WTC11 (cell line): ENCODE measurements at regions not wholly inside any gene's neighbourhood (a gene's known extent, or its start where the extent isn't known, plus 50 kb on each side); places are given as distances from the start of the nearest gene placed in this dataset.

Experiments used
- ATAC-seq: fragments of 200-7000 bp; cut with Tn5 transposase; 2 replicates; pipeline ENCODE4 v1.10.0; 2021; ENCODE audit warnings: mild to moderate bottlenecking, moderate library complexity
- CTCF ChIA-PET: fragments of 300-600 bp; sonication (Branson Sonifier 250); formaldehyde crosslinking; loops from one replicate; lab custom pipeline; 2021; ENCODE audit warnings: antibody characterized with exemption; lab: Charles Lee
- POLR2A ChIA-PET: fragments of 350-600 bp; sonication (Branson Sonifier 250); formaldehyde crosslinking; loops from one replicate; lab custom pipeline; 2021; ENCODE audit warnings: antibody characterized with exemption; lab: Charles Lee
- DNase-seq: peaks from one replicate; pipeline ENCODE4 v3.0.0; 2021; ENCODE audit warnings: low spot score
- H3K27ac Mint-ChIP-seq: 2 replicates; pipeline ENCODE4 v1.8.0; 2021; ENCODE audit warnings: mixed read lengths
- H3K27me3 Mint-ChIP-seq: 2 replicates; pipeline ENCODE4 v1.8.0; 2021; ENCODE audit warnings: low read depth, mild to moderate bottlenecking, moderate library complexity, mixed read lengths
- H3K36me3 Mint-ChIP-seq: 2 replicates; pipeline ENCODE4 v1.8.0; 2021; ENCODE audit warnings: mixed read lengths
- H3K4me1 Mint-ChIP-seq: 2 replicates; pipeline ENCODE4 v1.8.0; 2022; ENCODE audit warnings: mixed read lengths
- H3K4me3 Mint-ChIP-seq: 2 replicates; pipeline ENCODE4 v1.8.0; 2021; ENCODE audit warnings: mild to moderate bottlenecking, moderate library complexity, mixed read lengths
- H3K9me3 Mint-ChIP-seq: 2 replicates; pipeline ENCODE4 v1.8.0; 2021; ENCODE audit warnings: mixed read lengths
- ATF1 ChIP-seq: sonication (generic); formaldehyde crosslinking; IDR thresholded peaks from 2 replicates; pipeline ENCODE4 v1.8.1; 2023; ENCODE audit warnings: mild to moderate bottlenecking, moderate library complexity, missing genetic modification reagents
- ETV6 ChIP-seq: sonication (generic); formaldehyde crosslinking; IDR thresholded peaks from 2 replicates; pipeline ENCODE4 v1.8.1; 2022; ENCODE audit warnings: mild to moderate bottlenecking, missing genetic modification reagents
- FOXJ3 ChIP-seq: sonication (generic); formaldehyde crosslinking; IDR thresholded peaks from 2 replicates; pipeline ENCODE4 v1.9.0; 2021; ENCODE audit warnings: missing genetic modification reagents, mild to moderate bottlenecking, borderline replicate concordance
- FOXK1 ChIP-seq: sonication (generic); formaldehyde crosslinking; IDR thresholded peaks from 2 replicates; pipeline ENCODE4 v1.8.0; 2022; ENCODE audit warnings: mild to moderate bottlenecking, moderate library complexity, missing genetic modification reagents
- GTF2I ChIP-seq: fragments of 250-450 bp; sonication (Bioruptor Pico); conservative IDR thresholded peaks from 2 replicates; pipeline ENCODE4 v1.4.0; 2021; ENCODE audit warnings: mild to moderate bottlenecking
- HMGA2 ChIP-seq: fragments of 250-450 bp; sonication (Bioruptor Pico); IDR thresholded peaks from 2 replicates; pipeline ENCODE4 v1.4.0; 2021; ENCODE audit warnings: mild to moderate bottlenecking, moderate library complexity
- JAZF1 ChIP-seq: fragments of 250-450 bp; sonication (Bioruptor Pico); IDR thresholded peaks from 2 replicates; pipeline ENCODE4 v1.9.0; 2021; ENCODE audit warnings: moderate library complexity, mild to moderate bottlenecking, inconsistent platforms
- KAT7 ChIP-seq: sonication (generic); formaldehyde crosslinking; IDR thresholded peaks from 2 replicates; pipeline ENCODE4 v1.8.1; 2023; ENCODE audit warnings: missing genetic modification reagents, mild to moderate bottlenecking, borderline replicate concordance
- NFE2L1 ChIP-seq: sonication (generic); formaldehyde crosslinking; IDR thresholded peaks from 2 replicates; pipeline ENCODE4 v1.8.1; 2023; ENCODE audit warnings: missing genetic modification reagents
- OVOL2 ChIP-seq: fragments of 250-450 bp; sonication (Bioruptor Pico); IDR thresholded peaks from 2 replicates; pipeline ENCODE4 v1.9.0; 2021; ENCODE audit warnings: mild to moderate bottlenecking, borderline replicate concordance
- TCF7 ChIP-seq: sonication (generic); formaldehyde crosslinking; IDR thresholded peaks from 2 replicates; pipeline ENCODE4 v1.8.0; 2022; ENCODE audit warnings: mild to moderate bottlenecking, low read depth, missing genetic modification reagents, moderate library complexity
- TEAD4 ChIP-seq: sonication (generic); formaldehyde crosslinking; IDR thresholded peaks from 2 replicates; pipeline ENCODE4 v1.8.0; 2022; ENCODE audit warnings: mild to moderate bottlenecking, missing genetic modification reagents
- ZNF416 ChIP-seq: fragments of 250-450 bp; sonication (Bioruptor Pico); IDR thresholded peaks from 2 replicates; pipeline ENCODE4 v1.9.0; 2021; ENCODE audit warnings: mild to moderate bottlenecking, inconsistent platforms
- ZNF423 ChIP-seq: fragments of 250-450 bp; sonication (Bioruptor Pico); IDR thresholded peaks from 2 replicates; pipeline ENCODE4 v2.1.2; 2022; ENCODE audit warnings: mild to moderate bottlenecking, moderate library complexity
- TF ChIP-seq, protein P1 (sequence below): sonication (generic); formaldehyde crosslinking; IDR thresholded peaks from 2 replicates; pipeline ENCODE4 v1.8.1; 2023; ENCODE audit warnings: mild to moderate bottlenecking, missing genetic modification reagents
- TF ChIP-seq, protein P2 (sequence below): fragments of 250-450 bp; sonication (Bioruptor Pico); IDR thresholded peaks from 2 replicates; pipeline ENCODE4 v1.9.0; 2021; ENCODE audit warnings: mild to moderate bottlenecking, borderline replicate concordance
- TF ChIP-seq, protein P3 (sequence below): sonication (generic); formaldehyde crosslinking; IDR thresholded peaks from 2 replicates; pipeline ENCODE4 v1.8.0; 2023; ENCODE audit warnings: mild to moderate bottlenecking, missing genetic modification reagents
- TF ChIP-seq, protein P4 (sequence below): fragments of 250-450 bp; sonication (Bioruptor Pico); IDR thresholded peaks from 2 replicates; pipeline ENCODE4 v1.9.0; 2021; ENCODE audit warnings: moderate library complexity, mild to moderate bottlenecking, inconsistent platforms, borderline replicate concordance
- TF ChIP-seq, protein P5 (sequence below): sonication (generic); formaldehyde crosslinking; conservative IDR thresholded peaks from 2 replicates; pipeline ENCODE4 v1.8.1; 2023; ENCODE audit warnings: mild to moderate bottlenecking, low read depth, missing genetic modification reagents, moderate library complexity

DNA sequence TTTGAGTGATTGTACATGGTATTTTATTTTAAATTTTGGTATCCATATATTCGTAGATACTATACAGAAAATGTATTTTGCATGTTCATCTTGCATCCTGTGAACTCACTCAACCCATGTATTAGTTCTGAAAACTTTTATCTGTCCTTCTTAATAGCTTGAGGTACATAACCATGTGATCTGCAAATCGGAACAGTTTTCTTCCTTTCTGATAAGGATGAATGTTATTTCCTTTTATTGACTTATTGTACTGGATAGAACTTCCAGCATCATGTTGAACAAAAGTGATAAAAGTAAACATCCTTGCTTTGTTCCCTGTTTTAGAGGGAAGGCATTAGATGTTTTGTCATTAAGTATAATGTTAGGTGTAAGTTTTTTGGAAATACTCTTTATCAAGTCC, 554.7 kb downstream of the GALR1 start (continued):
- TF ChIP-seq HMGA2 (CRISPR knock-in tag): no peak
- TF ChIP-seq TCF7 (CRISPR knock-in tag): no peak
- no peak for TF ChIP-seq ZNF416 (CRISPR knock-in tag)
- TF ChIP-seq, protein P1, sequence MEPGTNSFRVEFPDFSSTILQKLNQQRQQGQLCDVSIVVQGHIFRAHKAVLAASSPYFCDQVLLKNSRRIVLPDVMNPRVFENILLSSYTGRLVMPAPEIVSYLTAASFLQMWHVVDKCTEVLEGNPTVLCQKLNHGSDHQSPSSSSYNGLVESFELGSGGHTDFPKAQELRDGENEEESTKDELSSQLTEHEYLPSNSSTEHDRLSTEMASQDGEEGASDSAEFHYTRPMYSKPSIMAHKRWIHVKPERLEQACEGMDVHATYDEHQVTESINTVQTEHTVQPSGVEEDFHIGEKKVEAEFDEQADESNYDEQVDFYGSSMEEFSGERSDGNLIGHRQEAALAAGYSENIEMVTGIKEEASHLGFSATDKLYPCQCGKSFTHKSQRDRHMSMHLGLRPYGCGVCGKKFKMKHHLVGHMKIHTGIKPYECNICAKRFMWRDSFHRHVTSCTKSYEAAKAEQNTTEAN (CRISPR knock-in tag): no peak
- TF ChIP-seq FOXK1: no peak

DNA sequence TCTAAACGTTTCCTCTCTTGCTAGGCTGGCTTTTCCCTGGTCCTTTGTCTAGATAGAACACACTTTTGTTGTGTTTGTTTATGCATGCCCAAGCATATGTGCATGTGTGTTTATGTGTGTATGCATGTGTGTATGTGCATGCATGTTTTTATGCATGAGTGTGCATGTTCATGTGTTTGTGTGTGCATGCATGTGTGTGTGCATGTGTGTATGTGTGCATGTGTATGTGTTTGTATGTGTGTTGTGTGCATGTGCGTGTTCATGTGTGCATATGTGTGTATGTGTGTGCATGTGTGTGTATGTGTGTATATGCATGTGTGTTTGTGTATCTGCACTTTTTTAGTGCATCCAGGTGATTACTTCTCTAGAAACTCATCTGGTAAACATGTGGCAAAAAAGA, 558.0 kb downstream of the GALR1 start:
- ATAC-seq (no peak), DNase-seq (no peak)
- CTCF ChIA-PET: no interaction called here
- Mint-ChIP-seq H3K36me3 (peaks cover 10% of the 10 kb centered on the region), H3K4me1 (no peaks in the 10 kb centered on the region), H3K9me3 (peaks cover 75% of the 10 kb centered on the region), H3K27ac (no peak overlapping the region), H3K27me3 (no peaks in the 10 kb centered on the region; the same call in none of the 2 replicates), H3K4me3 (no peak overlapping the region)
- TF ChIP-seq, protein P2, sequence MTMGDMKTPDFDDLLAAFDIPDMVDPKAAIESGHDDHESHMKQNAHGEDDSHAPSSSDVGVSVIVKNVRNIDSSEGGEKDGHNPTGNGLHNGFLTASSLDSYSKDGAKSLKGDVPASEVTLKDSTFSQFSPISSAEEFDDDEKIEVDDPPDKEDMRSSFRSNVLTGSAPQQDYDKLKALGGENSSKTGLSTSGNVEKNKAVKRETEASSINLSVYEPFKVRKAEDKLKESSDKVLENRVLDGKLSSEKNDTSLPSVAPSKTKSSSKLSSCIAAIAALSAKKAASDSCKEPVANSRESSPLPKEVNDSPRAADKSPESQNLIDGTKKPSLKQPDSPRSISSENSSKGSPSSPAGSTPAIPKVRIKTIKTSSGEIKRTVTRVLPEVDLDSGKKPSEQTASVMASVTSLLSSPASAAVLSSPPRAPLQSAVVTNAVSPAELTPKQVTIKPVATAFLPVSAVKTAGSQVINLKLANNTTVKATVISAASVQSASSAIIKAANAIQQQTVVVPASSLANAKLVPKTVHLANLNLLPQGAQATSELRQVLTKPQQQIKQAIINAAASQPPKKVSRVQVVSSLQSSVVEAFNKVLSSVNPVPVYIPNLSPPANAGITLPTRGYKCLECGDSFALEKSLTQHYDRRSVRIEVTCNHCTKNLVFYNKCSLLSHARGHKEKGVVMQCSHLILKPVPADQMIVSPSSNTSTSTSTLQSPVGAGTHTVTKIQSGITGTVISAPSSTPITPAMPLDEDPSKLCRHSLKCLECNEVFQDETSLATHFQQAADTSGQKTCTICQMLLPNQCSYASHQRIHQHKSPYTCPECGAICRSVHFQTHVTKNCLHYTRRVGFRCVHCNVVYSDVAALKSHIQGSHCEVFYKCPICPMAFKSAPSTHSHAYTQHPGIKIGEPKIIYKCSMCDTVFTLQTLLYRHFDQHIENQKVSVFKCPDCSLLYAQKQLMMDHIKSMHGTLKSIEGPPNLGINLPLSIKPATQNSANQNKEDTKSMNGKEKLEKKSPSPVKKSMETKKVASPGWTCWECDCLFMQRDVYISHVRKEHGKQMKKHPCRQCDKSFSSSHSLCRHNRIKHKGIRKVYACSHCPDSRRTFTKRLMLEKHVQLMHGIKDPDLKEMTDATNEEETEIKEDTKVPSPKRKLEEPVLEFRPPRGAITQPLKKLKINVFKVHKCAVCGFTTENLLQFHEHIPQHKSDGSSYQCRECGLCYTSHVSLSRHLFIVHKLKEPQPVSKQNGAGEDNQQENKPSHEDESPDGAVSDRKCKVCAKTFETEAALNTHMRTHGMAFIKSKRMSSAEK: no peak
- TF ChIP-seq ETV6 (CRISPR knock-in tag) (no peak), GTF2I (CRISPR knock-in tag) (no peak), JAZF1 (no peak), ZNF423 (no peak), FOXK1 (no peak), TCF7 (CRISPR knock-in tag) (no peak), TEAD4 (CRISPR knock-in tag) (no peak), KAT7 (CRISPR knock-in tag) (no peak), NFE2L1 (CRISPR knock-in tag) (no peak), OVOL2 (CRISPR knock-in tag) (no peak), FOXJ3 (no peak), ATF1 (no peak)
- TF ChIP-seq, protein P3, sequence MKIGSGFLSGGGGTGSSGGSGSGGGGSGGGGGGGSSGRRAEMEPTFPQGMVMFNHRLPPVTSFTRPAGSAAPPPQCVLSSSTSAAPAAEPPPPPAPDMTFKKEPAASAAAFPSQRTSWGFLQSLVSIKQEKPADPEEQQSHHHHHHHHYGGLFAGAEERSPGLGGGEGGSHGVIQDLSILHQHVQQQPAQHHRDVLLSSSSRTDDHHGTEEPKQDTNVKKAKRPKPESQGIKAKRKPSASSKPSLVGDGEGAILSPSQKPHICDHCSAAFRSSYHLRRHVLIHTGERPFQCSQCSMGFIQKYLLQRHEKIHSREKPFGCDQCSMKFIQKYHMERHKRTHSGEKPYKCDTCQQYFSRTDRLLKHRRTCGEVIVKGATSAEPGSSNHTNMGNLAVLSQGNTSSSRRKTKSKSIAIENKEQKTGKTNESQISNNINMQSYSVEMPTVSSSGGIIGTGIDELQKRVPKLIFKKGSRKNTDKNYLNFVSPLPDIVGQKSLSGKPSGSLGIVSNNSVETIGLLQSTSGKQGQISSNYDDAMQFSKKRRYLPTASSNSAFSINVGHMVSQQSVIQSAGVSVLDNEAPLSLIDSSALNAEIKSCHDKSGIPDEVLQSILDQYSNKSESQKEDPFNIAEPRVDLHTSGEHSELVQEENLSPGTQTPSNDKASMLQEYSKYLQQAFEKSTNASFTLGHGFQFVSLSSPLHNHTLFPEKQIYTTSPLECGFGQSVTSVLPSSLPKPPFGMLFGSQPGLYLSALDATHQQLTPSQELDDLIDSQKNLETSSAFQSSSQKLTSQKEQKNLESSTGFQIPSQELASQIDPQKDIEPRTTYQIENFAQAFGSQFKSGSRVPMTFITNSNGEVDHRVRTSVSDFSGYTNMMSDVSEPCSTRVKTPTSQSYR: no peak
- TF ChIP-seq, protein P4, sequence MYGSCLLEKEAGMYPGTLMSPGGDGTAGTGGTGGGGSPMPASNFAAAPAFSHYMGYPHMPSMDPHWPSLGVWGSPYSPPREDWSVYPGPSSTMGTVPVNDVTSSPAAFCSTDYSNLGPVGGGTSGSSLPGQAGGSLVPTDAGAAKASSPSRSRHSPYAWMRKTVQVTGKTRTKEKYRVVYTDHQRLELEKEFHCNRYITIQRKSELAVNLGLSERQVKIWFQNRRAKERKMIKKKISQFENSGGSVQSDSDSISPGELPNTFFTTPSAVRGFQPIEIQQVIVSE (CRISPR knock-in tag): no peak
- TF ChIP-seq, protein P5, sequence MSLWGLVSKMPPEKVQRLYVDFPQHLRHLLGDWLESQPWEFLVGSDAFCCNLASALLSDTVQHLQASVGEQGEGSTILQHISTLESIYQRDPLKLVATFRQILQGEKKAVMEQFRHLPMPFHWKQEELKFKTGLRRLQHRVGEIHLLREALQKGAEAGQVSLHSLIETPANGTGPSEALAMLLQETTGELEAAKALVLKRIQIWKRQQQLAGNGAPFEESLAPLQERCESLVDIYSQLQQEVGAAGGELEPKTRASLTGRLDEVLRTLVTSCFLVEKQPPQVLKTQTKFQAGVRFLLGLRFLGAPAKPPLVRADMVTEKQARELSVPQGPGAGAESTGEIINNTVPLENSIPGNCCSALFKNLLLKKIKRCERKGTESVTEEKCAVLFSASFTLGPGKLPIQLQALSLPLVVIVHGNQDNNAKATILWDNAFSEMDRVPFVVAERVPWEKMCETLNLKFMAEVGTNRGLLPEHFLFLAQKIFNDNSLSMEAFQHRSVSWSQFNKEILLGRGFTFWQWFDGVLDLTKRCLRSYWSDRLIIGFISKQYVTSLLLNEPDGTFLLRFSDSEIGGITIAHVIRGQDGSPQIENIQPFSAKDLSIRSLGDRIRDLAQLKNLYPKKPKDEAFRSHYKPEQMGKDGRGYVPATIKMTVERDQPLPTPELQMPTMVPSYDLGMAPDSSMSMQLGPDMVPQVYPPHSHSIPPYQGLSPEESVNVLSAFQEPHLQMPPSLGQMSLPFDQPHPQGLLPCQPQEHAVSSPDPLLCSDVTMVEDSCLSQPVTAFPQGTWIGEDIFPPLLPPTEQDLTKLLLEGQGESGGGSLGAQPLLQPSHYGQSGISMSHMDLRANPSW: no peak
- POLR2A ChIA-PET: no interaction called here
